Lower lobe of right lung (tissue), 2 donors: ENCODE measurements at regions not wholly inside any gene's neighbourhood (a gene's known extent, or its start where the extent isn't known, plus 50 kb on each side); places are given as distances from the start of the nearest gene placed in this dataset.

ENCODE experiments used
- ATAC-seq, 2 donors: fragments of 200-7000 bp; cut with Tn5 transposase; one replicate each; pipeline ENCODE4 v1.9.1; 2020 to 2022; ENCODE audit warnings: mild to moderate bottlenecking in 2 of 2, moderate library complexity in 2 of 2
- DNase-seq: peaks from one replicate; pipeline ENCODE4 v3.0.0-alpha.2; 2020
- H3K27ac ChIP-seq: fragments of 200-600 bp; one replicate; pipeline ENCODE4 v1.8.0; 2022
- H3K27me3 ChIP-seq: fragments of 200-600 bp; one replicate; pipeline ENCODE4 v1.8.0; 2022; ENCODE audit warnings: low read depth
- H3K36me3 ChIP-seq: fragments of 200-600 bp; one replicate; pipeline ENCODE4 v1.8.0; 2022; ENCODE audit warnings: mild to moderate bottlenecking
- H3K4me1 ChIP-seq: fragments of 200-600 bp; one replicate; pipeline ENCODE4 v1.8.0; 2022
- H3K4me3 ChIP-seq: fragments of 200-600 bp; one replicate; pipeline ENCODE4 v1.8.0; 2022; ENCODE audit warnings: mild to moderate bottlenecking
- H3K9me3 ChIP-seq: fragments of 200-600 bp; one replicate; pipeline ENCODE4 v1.8.0; 2022
- CTCF ChIP-seq: fragments of 200-600 bp; IDR thresholded peaks from one replicate; pipeline ENCODE4 v1.8.0; 2022; ENCODE audit warnings: antibody characterized with exemption, mild to moderate bottlenecking
- intact Hi-C: fragments of 100-400 bp; cut with DNase I; formaldehyde crosslinking; loops from one replicate; pipeline ENCODE4 v1.11.0; 2022
- donor health status: DM: no; HTN: yes; CAD: no; lungs with severe emphysema.

GRCh38 chr2:118791483-118791882, 56.0 kb downstream of the EN1 start:
- intact Hi-C loops: no loop called here
- DNase-seq: no peak
- no peak overlapping the region for H3K4me3 ChIP-seq
- no peaks in the 10 kb centered on the region for H3K4me1 ChIP-seq
- no peak for ATAC-seq
- TF ChIP-seq CTCF: no peak
- no peaks in the 10 kb centered on the region for H3K9me3 ChIP-seq
- H3K27me3 ChIP-seq: peaks cover 13% of the 10 kb centered on the region
- H3K27ac ChIP-seq: no peak overlapping the region
- H3K36me3 ChIP-seq: no peaks in the 10 kb centered on the region

GRCh38 chr2:118786746-118787145, 60.7 kb downstream of the EN1 start:
- H3K27ac ChIP-seq: no peak overlapping the region
- ATAC-seq: no peak
- H3K4me1 ChIP-seq: no peaks in the 10 kb centered on the region
- no peak overlapping the region for H3K4me3 ChIP-seq
- H3K36me3 ChIP-seq: no peaks in the 10 kb centered on the region
- intact Hi-C loops: no loop called here
- TF ChIP-seq CTCF: no peak
- no peaks in the 10 kb centered on the region for H3K9me3 ChIP-seq
- no peak for DNase-seq
- peaks cover 18% of the 10 kb centered on the region for H3K27me3 ChIP-seq

- Histone ChIP-seq H3K9me3 (no peaks in the 10 kb centered on the region), H3K27me3 (peaks cover 18% of the 10 kb centered on the region), H3K4me3 (no peak overlapping the region), H3K4me1 (no peaks in the 10 kb centered on the region), H3K36me3 (no peaks in the 10 kb centered on the region), H3K27ac (no peak overlapping the region)
- intact Hi-C loops: no loop called here
- no peak for ATAC-seq
- no peak for TF ChIP-seq CTCF
- DNase-seq: no peak
Measured at GRCh38 chr2:118784860-118785259, 62.6 kb downstream of the EN1 start.

GRCh38 chr2:118779362-118779761, 68.1 kb downstream of the EN1 start:
- intact Hi-C loops: no loop called here
- peaks cover 23% of the 10 kb centered on the region for H3K27me3 ChIP-seq
- no peak overlapping the region for H3K27ac ChIP-seq
- no peaks in the 10 kb centered on the region for H3K9me3 ChIP-seq
- no peaks in the 10 kb centered on the region for H3K36me3 ChIP-seq
- peaks cover 5% of the 10 kb centered on the region for H3K4me1 ChIP-seq
- no peak for DNase-seq
- no peak for TF ChIP-seq CTCF
- ATAC-seq: no peak
- H3K4me3 ChIP-seq: no peak overlapping the region

GRCh38 chr2:118774458-118775133, 72.9 kb downstream of the EN1 start:
- no peak for TF ChIP-seq CTCF
- no peak overlapping the region for H3K27ac ChIP-seq
- H3K36me3 ChIP-seq: no peaks in the 10 kb centered on the region
- peak overlapping the region; percentile 46 for H3K4me3 ChIP-seq
- H3K4me1 ChIP-seq: peaks cover 5% of the 10 kb centered on the region
- DNase-seq (peak; percentile 50), ATAC-seq (peak; percentile 66 to 84)
- no peaks in the 10 kb centered on the region for H3K9me3 ChIP-seq
- H3K27me3 ChIP-seq: peaks cover 43% of the 10 kb centered on the region
- intact Hi-C loops: no loop called here
